HG02759 (cell line): ENCODE measurements at regions not wholly inside any gene's neighbourhood (a gene's known extent, or its start where the extent isn't known, plus 50 kb on each side); places are given as distances from the start of the nearest gene placed in this dataset.

Experiments used
- ATAC-seq: cut with Tn5 transposase; IDR thresholded peaks from one replicate; pipeline ENCODE4 v1.9.1; 2021; ENCODE audit warnings: mild to moderate bottlenecking, moderate library complexity; ENCODE audit not compliant: unreplicated experiment

DNA sequence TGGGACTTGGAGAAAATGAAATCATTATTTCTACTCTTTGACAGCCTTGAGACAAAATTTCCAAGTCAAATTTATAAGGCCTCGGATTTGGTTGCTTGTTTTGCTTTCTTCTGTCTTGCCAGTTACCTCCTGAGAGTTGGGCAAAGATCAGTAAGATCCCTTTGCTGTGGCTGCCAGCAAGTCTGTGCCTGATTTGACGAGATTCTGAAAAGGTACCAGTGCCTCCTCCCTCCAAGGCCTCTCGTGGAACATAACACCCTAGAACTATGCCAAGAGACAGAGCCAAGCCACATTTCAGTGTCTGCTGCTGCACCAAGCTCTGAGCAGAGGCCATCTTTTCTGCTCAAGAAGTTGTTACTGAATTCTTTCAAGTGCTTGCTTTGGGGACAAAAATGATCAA lies 61.0 kb downstream of the GTPBP8 start:
- no peak for ATAC-seq

DNA sequence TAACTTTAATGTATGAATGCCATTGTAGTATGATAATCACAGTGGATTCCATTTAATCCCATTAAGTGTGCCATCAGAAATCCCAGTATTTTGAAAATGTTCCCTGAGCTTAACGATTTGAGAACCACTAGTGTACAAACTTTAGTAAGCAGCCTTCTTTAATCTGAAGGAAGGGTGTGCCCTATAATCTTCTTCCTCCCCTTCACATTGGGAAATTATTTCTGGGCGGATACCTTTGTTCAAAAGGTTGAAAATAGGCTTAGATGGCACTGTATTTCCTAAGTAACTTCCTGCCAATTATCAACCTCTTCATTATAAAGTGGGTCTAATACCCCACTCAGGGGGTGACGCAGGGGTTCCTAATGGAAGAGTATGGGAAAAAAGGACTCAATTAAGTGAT lies 62.4 kb downstream of the GTPBP8 start:
- no peak for ATAC-seq

DNA sequence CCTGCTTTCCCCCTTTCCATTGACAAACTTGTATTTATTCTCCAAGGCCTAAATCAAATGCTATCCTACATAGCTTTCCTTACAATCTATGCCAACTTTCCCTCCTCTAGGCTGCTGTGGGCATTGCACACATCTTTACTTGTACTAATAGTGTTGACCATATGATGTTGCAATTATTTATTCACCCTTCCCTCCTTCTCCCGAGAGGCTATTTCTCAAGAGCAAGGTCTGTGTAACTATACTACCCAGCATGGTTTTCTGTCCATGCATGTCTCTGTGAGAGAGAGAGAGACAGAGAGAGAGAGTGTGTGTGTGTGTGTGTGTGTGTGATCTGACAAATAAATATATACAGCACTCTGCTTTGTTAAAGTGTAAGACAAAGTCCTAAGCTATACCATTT lies 63.8 kb downstream of the GTPBP8 start:
- no peak for ATAC-seq

DNA sequence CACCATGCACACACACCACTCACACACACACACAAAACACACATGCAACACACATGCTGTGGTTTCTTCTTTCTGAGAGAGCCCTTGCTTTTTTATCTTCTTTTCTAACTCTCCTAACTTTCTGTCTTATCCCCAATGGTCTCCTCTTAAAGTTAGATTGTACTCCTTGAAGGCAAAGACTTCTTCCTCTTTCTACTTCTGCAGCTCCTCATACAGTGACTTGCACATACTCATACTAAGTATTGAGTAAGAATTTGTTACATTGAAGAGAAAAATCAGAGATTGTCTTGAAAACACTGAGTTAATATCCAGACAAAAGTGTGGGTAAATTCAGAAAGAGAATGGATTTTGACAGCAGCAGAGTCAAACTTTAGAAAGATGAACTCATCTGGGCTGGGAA lies 64.4 kb downstream of the GTPBP8 start:
- ATAC-seq: no peak

DNA sequence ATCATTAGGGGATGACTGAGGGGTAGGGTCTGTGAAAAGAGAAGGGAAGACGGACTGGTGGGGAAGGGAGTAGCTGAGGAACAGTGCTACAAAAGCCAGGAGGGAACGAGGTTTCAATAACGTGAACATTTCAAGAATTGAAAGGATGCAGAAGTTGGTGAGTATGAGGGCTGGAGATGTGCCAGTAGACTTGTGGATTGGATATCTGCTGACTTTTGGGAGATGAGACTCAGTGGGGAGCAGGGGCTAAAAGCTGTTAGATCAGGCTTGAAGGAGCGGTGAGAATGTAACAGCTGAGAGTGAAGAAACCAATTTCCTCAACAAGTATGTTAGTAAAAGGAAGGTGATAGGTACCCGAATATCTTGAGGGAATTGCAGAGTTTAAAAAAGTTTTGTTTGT lies 65.2 kb downstream of the GTPBP8 start:
- no peak for ATAC-seq

DNA sequence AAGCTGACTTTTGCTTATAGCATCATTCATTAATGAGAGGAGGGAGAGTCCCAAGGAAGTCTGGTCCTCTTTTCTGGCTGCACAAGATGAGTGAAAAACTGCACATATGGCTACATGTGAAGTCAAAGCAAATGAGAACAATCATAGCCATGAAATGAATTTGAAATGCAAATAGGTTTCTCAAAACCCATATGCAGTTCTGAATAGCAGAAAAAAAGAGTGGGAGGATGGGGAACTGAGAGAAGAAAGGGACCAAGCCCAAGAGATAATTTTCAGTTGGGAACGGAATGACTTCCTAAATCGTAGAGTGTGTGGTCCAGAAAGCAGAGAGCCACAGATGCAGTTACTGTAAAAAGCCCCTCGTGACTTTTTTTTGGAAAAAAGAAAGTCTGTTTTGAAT lies 66.3 kb downstream of the GTPBP8 start:
- ATAC-seq: peak; percentile 85

DNA sequence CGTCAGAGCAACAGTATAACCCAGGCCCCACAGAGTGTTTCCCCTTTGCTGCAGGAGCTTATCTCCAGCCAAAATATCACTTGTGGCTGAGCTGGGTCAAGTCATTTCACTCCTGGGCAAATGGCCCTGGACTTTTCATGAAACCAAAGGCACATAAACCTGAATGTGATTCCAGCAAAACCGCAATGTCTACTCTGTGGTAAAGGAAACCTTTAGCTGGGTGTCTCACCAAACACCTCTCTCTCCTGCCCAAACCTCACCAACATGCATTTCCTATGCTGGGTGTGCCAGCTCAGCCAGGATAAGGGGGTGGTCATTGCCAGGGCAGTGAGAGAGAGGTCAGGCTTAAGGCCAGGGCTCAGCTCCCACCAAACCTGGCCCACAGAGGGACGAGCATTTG lies 67.4 kb downstream of the GTPBP8 start:
- ATAC-seq: no peak

DNA sequence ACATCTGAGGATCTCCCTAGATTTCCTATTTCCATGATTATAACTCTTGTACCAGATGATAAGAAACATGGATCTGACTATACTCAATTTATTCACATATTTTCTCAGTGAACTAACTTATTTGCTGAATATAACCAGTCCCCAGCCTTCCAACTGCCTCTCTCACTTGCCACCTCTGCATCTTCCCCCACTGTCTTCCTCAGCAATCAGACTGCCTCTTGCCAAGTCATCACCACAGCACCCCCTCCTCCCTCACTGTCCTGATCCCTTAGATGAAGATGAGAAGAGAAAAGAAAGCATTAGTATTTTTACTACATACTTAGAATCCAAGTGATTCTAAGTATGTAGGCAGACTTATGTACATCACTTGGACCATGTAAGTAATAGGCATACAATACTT lies 71.9 kb downstream of the GTPBP8 start:
- ATAC-seq: no peak

DNA sequence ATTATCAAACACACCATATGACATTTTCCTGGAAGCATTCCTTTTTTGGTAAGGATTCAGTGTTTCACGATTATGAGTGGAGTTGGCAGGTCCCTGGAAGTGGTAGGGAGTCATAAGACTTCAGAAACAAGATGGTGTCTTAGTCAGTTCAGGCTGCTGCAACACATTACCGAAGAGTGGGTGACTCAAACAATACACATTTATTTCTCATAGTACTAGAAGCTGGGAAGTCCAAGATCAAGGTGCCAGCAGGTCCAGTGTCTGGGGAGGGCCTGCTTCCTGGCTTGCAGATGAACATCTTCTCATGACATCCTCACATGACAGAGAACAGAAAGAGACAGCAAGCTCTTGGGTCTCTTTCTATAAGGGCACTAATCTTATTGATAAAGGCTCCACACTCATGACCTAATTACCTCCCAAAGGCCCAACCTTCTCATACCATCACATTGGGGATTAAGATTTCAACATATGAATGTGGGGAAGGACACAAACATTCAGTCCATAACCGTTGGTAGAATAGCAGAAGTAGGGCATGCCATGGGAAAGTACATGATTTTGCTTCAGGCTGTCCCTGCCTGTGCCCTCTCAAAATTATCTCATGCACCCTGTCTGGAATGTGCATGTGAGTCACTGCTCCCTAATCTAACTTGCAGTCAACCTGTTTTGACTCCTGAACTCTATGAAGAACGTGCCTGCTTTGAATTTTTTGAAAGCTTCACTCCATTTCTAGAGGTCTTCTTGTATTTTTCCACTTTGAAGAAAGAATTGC lies 72.5 kb downstream of the GTPBP8 start:
- ATAC-seq: no peak

DNA sequence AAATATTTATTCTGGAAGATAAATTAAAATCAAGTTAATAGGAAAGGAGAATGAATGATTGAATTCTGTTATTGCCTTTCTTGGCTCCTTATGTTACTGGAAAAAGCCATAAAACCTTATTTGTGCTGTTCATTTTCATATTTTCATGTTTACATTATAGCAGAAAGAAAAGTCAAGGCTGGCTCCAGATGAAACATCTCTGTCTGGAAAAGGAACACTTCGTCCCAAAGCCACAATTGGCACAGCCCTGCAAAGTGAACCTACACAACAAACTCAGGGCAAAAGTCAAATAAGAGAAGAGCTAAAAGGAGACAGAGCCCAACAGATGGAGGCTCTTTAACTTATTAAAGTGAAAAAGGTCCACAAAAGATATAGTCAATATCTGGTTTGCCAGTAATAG lies 73.4 kb downstream of the GTPBP8 start:
- ATAC-seq: no peak

DNA sequence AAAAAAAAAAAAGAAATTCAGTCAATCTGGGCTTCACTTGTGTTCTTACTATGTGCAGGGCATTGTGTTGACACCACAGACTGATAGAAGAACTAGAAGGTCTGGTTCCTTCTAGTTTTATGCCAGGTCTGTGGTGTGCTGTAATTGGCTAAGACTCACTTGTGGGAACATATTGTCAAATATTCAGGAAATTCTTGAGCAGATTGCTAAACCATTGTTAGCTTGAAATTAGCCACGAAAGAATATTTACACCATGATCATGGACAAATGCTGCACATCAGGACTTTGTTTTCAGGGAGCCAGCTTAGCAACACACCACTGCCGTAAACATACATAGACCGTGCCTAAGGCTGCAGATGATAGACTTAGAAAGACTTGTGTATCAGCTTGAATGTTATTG lies 74.6 kb downstream of the GTPBP8 start:
- no peak for ATAC-seq

DNA sequence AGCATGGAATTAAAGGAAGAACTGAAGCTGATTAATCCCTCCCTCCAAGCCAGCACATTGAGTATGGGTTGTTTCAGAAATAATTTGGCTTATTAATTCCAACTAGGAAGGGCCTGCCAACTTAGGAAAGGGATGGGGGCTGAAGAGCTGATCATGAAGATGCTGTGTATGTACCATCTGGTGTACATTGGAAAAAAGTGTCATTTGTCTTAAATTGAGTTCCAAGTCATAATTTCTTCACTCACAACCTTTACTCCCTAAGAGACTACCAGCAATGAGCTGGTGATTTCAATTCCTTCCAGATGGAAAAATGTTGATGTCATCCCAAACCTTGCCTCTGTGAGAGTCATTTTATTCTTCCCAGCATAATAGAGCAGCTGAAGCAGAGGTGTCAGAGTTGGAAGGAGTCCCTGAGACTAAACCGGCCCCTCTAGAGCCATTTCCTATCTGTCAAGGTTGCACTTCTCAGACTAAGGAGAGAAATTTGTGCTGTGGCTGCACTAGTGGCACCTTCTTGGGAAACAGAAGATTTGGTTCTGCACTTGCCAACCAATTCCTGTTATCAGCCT lies 79.4 kb downstream of the GTPBP8 start:
- peak; percentile 4 for ATAC-seq

DNA sequence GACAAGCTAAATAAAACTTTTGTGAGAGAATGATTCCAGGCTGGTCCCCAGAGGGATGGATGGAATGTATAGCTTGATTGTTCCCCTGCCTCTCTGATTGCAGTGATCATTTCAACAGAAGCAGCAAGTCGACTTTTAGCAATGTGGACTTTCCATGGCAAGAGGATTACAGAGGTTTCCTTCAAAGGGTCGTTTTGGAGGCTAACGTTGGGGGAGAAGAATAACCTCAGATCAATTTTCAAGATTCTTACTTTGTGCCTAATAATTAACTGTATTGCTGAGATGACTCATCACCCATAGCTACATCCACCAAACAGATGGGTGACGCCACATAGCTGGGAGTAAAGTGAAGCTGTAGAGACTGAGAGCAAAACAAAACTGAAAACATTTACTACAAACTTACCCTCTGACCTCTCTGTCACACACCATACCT lies 79.9 kb downstream of the GTPBP8 start:
- peak; percentile 98 for ATAC-seq

DNA sequence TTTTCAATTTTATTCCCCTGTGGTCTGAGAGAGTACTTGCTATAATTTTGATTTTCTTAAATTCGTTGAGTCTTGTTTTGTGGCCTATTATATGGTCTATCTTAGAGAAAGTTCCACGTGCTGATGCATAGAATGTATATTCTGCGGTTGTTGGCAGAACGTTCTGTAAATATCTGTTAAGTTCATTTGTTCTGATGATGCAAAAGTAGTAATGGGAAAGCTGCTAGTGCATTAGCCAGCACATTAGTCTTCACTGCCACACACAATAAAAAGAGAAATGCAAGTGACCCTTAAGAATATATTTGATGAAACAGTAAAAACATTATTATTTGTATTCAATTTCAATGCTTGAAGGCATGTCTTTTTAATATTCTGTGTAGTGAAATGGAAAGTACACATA lies 84.8 kb downstream of the GTPBP8 start:
- ATAC-seq: no peak

DNA sequence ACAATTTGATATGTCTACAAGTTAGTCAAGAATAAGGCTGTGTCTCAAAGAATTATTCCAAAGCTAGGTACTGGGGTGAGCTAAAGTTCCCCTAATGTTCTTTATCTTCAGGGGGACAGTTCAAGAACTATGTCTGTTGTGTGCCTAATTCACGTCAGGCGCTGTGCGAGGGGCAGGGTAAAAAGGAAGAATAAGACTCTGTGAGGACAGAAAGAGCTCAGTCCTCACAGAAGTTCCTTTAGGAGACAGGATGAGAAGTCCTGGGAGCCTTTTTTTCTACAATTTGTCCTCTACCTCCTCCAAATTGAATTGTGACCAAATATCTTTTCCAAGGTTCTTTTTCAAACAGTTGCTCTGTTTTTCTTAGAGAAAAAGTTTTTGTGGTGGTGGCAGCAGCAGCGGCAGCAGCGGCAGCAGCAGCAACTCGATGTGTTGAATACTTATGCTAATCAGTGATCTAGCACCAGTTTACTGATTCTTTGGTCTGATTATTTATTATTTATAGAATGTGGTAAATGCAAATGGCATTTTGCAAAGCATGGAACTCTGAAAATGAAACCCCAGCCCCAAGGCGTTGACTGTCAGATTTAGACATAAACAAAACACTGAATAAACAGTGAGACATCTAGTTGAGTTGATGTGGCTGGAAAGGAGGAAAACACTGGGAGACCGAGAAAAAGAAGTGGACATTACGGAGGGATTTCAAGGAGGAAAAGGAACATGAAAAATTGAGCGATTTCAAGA lies 88.6 kb downstream of the GTPBP8 start:
- ATAC-seq: peak; percentile 86

DNA sequence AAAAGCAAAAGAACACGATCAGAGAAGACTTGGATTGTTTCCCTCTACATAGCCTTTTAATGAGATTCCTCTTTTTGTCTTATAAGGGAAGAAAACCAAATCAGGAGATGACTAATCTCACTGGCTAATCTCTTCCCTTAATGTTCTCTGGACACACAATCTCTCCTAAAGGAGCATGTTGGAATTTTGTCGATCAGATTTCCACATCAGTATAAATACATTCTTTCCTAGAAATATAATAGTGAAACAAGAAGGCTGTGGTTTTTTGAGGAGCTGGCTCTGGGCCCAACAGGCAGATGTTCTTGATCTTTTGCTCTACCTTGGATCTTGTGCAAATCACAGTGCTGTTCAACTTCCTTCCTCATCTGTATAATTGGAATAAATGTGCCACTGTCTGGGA lies 94.0 kb downstream of the GTPBP8 start:
- no peak for ATAC-seq

DNA sequence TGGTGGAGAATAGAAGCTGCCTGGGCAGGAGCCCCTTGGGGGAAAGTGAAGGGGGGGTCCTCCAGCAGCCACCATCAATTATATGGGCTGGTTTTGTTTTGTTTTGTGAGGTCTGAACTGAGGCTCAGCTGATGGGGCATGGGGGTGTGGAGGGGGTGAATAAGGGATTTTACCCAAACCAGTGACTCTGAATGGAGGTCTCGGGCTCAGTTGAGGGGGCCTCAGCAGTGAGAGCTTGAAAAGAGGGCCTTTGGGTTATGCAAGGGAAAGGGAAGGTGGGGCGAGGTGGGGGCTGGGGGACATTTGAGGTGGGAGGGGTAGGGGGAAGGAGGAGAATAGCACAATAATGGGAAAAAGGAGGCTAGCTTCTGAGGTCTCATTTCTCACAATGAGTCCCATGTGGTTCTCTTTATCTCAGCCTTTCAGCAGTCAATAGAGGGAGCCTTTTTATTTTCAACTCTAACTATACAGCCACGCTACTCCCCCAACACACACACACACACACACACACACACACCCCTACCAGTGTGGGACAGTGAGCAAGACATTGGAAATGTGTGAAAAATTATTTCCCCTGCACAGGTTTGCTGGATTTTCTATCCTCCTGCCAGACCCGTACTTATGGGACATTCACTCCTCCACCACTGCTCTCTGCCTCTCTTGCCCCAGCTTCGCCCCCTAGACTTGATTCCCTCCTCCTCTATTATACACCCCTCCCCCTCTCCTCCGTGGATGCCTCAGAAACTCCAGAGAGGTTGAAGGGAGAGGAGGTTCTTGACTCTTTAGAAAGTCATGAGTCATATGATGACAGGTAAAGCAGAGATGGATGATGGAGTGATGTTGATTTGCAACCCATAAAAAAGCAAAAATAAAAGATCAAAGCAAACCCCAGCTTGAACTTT lies 96.0 kb downstream of the GTPBP8 start:
- no peak for ATAC-seq

DNA sequence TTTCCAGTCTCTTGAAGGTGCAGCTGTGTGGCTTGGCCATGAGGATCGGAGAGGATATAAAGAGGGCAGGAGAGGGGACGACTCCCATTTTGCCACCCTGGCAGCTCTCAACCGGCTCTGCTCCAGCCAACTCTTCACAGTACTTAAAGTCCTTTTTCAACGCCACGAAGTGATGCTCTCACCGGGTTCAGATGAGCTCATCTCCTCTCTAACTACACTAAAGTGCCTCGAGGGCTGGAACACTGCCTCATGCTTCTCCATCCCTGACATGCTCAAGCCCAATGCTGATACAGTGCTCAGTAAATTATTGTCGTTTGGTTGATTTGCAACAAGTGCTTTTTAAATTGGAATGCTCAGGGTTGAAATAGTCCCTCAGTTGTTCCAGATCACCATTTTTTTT lies 97.8 kb downstream of the GTPBP8 start:
- ATAC-seq: no peak

DNA sequence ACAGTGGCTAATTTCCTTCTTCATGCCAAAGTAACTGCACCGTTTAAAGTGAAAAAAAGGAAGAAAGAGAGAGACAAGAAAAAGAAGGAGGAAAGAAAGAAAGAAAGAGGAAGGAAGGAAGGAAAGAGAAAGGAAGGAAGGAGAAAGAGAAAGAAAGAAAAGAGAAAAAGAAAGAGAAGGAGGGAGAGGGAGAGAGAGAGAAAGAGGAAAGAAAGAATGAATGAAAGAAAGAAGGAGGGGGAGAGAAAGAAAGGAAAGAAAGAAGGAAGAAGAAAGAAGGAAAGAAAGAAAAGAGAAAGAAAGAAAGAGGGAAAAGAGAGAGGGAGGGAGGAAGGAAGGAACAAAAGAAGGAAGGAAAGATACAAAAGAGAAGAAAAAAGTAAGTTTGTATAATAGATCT lies 100.6 kb downstream of the GTPBP8 start:
- ATAC-seq: no peak

DNA sequence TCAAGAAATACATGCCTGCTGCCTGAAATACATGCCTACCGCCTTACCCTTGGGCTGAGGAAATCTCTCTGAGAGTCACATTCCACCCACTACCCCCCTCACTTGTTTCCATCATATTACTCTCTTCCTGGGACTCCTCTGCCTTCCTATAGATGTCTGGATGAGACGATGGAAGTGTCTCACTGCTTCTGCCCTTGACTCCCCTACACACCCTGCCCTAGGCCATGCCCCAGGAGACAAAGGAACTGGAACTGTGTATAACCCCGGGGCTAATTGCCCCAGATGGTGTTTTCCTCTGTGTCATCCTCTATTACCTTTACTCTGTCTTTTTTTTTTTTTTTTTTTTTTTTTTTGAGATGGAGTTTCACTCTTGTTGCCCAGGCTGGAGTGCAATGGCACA lies 102.0 kb downstream of the GTPBP8 start:
- no peak for ATAC-seq
